NCI-H748 (cell line): ENCODE measurements at regions not wholly inside any gene's neighbourhood (a gene's known extent, or its start where the extent isn't known, plus 50 kb on each side); places are given as distances from the start of the nearest gene placed in this dataset.

Experiments used
- DNase-seq: peaks from one replicate; lab custom pipeline; 2025; ENCODE audit not compliant: unreplicated experiment; lab: John Stamatoyannopoulos, UW

DNA sequence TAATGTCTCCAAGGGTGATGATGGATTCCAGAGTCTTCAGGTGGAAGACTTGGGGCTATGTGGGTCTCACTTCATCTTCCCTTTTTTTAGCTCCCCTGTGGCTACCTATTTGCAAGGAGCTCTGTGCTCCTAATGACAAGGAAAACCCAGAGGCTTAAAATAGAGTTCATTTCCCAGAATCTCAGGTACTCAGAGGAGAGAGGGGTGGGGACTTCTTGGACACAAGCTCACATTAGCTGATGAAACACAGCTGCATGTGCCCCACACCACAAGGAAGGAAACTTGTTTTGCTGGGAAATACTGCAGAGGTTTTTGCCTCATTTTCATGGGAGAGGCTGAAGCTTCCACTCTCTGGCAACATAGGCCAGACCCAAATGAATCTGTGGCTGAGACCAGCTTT lies 138.6 kb upstream of the SLC1A4 start:
- DNase-seq: no peak

DNA sequence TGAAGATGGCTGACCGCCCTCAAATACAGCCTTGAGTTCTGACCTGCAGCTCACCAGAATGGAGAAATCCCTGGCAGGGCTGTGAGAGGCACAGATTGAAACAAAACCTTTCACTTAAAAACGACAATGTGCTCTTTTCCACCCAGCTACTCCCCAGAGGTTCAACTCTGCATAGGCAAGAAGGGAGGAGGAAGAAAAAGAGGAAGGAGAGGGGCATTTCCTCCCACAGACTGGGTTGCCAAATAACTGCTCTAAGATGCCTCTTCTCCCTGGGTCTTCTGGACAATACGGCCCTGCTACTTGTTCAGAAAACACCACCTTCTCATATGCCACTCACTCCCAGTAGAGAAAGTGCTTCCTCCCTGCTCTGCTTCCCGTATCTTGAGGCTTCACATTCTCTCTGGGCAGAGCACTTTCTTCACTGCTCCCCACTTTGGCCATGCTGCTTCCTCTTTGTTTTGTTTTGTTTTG lies 136.4 kb upstream of the SLC1A4 start:
- no peak for DNase-seq

DNA sequence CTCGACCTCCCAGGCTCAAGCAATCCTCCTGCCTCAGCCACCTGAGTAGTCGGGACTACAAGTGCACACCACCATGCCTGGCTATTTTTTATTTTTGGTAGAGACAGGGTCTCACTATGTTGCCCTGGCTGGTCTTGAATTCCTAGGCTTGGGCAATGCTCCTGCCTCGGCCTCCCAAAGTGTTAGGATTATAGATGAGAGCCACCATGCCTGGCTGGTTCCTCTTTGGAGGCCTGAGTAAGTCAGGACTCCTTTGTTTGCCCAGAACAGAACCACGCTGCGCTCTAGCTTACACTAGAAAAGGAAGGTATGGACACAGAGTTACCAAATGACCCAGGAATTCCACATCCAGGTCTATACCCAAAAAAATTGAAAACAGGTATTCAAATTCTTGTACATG lies 135.9 kb upstream of the SLC1A4 start:
- no peak for DNase-seq

DNA sequence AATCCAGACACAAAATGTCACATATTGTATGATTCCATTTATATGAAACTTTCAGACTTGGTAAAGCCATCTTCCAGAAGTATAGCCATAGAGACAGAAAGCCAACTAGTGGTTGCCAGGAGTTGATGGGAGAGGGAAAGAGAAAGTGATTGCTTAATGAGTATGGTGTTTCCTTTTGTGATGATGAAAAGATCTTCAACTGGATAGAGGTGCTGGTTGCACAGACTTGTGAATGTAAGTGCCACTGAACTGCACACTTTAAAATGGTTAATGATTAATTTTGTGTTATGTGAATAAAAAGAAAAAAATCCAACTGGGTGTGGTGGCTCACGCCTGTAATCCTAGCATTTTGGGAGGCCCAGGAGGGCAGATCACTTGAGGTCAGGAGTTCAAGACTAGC lies 135.3 kb upstream of the SLC1A4 start:
- DNase-seq: no peak

DNA sequence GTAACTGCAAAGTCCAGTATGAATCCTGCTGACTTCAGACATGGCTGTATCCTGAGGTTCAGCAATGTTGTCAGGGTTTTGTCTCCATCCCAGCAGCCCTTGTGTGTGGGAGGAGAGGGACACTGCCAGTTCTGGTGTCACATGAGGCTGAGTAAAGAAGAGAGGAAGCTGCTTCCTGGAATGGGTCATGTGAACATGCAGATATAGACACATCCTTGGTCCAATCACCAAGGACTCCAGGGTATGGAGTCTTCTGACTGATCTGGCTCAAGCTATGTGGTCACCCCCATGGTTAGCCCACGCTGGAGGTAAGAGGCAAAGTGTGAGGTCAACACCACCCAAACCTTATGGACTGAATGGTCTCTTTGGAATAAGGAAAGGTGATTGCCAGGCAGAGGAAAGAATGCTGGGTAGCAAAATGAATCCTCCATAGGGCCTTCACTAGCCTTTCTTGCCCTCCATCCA lies 134.4 kb upstream of the SLC1A4 start:
- DNase-seq: no peak

DNA sequence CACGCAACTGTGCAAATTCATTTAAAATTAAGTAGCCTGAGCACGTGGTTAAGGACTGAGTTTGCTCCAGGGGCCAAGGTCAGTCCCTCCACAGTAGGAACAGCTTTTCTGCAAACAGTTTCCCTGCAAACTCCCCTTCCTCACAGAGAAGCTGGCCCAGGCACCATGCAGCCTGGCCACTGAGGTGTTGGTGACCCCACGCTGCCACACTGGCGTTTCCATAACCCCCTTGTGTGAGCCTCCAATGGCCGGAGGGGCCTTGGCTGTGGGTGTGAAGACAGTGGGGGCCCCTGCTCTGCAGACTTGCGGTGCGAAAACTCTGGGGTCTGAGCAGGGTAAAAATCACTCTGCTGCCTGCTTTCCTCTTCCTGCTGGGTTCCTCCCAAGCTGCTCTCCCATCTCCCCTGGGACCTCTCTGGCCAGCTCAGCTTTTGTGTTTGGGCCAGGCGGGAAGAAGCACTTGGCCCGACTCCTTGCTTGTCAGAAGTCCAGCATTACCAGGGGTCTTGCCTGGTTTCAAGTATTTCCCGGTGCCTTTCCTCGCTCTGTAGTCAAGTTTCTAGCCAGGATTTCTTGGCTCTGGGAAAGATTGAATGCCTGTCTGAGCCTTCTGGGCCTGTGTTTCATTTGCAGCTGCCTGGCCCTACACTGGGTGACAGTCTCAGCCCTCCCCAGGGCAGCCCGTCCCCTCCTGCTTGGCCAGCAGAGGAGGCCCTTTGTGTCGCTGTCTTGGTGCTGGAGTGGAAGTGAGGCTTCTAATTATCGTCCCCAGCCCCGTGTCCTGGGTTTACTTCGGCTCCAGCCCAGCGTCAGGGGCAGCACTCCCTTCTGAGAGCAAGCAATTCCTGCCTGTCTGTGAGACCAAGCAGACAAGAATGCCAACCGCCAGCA lies 131.4 kb upstream of the SLC1A4 start:
- DNase-seq: no peak

DNA sequence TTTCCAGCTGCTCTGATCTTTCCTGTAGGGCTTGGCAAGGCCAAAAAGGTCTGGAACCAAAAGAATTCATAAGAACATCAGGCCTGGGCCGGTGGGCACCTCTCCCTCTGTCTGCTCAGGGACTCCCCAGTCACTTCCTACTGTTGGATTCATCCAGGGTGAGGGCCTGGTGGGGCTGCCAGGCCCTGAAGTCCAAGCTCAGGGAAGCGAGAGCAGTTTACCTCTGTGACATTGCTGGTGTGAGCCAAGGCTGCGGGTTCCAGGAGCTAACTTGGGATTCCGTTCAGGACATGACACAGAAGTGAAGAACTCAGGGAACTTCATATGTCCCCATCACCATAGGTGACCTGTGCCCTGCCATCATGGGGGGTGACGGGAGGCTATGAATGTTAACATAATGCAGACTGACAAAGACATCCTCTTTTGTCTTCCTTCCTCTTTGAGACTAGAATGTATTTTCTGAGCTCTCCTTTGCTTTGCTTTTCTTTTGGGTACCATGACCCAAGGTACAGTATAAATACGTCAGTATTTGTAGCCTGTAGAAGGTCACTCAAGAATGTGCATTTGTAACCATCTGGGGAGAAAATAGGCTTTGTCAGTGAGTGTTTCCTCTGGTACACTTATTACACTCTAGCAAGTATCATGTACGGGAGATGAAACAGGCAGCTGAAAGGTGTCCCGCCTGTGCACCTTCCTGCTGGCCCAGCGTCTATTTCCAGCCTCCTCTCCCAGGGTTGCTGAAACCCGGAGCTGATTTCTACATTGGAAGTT lies 130.5 kb upstream of the SLC1A4 start:
- no peak for DNase-seq

DNA sequence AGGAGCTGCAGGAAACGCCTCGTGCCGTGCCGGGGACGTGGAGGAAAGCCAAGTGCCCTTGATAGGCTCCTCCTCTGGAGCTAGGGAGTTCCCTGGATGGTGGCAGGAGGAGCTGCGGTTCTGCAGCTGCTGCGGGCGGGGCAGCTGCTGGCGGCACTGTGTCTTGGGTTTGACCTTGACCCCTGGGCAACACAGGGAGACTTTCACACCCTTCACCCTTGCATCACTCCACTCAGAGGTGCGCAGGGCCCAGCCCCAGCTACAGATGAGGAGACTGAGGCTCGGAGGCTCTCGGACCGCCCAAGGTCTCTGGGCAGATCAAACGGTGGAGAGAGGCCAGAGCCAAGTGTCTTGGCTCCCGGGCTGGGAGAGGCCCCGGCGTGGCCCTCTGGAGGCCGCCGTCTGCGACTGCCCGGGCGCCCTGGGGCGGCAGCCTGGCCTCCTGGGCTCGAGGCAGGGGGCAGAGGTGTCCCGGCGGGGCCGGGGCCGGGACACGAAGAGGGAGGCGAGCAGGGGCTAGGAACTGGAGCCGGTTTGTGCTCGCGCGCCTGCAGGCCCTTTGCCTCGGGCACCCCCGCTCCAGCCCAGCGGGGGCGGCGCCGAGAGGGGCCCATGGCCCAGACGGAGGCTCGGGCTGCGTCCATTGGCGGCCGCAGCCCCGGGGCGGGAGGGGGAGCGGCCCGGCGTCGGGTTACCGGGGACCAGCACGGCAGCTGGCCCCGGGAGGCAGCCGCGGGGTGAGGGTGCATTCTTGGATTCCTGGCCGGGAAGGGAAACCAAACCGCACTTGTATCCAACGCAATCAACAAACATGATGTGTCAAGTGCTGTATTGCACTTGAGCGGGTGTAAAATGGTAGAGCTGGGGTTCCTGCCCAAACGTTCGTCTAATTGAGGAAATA lies 129.6 kb upstream of the SLC1A4 start:
- peak; percentile 72 for DNase-seq

DNA sequence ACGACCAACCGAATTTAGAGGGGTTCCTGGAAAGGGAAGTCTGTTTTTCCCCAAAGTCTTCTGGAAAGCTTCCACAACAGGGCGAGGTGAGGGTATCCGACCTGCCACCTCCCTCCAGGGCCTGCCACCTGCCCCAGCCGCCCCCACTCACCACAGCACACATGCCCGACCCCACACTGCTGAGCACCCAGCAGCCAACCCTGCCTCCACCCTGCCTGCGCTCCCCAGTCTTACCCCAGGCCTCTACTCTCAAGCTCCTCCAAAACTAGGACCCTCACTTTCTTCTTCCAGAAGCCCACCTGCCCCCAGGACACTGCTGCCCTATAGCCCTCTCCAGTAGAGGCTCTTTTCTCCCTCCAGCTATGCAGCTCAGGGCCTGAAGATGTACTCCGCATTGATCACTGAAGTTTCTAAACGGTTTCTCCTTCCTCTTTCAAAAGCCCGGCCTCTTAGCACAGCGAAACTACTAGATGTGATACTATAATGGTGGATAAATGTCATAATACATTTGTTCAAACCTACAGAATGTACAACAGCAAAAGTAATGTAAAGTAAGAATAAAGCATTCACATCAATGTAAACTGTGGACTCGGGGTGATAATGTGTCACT lies 128.8 kb upstream of the SLC1A4 start:
- DNase-seq: no peak

DNA sequence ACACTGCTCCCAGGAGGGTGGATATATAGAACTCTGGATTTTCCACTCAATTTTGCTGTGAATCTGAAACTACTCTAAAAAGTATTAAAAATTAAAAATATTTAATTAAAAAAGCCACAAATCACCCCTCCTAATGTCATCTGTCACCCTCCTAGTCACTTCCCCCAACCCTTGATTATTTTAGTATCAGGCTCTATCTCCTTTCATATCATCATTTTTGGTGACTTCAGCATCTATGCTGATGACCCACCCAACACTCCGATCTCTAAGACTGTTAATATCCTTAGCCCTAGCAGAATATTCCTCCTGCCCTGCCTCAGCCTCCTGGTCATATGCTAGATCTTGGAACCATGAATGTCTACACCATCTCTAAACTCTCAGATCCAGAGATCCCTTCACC lies 128.3 kb upstream of the SLC1A4 start:
- DNase-seq: no peak

DNA sequence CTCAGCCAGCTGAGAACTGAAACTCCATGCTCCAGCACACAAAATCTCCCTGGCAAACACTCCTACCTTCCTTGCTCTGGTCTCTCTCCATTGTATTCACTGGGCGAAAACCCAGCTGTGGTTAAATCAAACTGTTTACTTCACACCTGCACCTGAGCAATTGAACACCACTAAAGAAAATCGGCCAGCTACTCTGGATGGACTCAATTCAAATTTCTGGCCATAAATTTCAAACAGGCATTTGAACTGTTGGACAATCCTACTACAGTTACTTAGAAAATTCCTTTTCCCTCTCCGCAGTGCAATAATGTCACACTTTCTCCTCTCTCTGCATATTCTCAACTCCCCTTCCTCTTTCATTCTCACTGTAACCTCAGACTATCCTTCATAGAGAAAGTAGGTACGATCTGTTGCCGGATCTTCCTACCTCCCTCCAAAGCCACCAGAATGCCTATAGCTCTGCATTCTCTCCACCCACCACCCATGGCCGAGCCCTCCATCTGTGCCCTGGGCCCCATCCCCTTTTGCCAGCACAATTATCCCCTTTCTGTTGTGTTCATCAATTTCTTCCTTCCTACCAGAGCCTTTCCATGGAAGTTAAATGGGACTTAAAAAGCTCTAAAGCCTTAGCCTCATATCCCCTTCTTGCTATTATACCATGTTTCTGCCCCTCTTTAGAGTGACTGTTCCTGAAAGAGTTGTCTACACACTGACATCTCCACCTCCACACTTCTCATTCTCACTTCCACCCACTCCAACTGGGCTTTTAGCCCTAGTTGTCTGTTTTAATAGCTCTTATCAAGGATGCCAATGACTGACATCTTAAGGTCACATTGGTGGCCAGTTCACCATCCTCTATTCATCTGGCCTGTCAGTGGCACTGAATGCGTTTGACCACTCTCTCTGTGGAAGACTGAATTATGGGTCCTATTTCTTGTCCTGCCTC lies 127.5 kb upstream of the SLC1A4 start:
- no peak for DNase-seq

DNA sequence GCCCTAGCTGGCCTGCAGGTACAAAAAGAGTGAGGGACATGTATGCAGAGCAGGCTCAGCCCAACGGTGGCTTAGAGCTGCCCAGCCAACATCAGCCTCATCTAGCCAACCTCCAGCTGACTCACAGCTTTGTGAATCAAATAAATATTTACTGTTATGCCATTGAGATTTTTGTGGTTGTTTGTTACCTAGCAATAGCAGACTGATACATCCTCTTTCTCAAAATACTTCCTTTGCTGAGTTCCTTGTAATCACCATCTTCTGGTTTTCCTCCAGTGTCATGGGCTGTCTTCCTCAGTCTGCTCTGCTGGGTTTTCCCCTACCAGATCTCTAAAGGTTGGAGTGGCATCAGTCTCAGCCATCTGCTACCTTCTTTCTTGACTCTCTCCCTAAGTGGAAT lies 126.6 kb upstream of the SLC1A4 start:
- no peak for DNase-seq

DNA sequence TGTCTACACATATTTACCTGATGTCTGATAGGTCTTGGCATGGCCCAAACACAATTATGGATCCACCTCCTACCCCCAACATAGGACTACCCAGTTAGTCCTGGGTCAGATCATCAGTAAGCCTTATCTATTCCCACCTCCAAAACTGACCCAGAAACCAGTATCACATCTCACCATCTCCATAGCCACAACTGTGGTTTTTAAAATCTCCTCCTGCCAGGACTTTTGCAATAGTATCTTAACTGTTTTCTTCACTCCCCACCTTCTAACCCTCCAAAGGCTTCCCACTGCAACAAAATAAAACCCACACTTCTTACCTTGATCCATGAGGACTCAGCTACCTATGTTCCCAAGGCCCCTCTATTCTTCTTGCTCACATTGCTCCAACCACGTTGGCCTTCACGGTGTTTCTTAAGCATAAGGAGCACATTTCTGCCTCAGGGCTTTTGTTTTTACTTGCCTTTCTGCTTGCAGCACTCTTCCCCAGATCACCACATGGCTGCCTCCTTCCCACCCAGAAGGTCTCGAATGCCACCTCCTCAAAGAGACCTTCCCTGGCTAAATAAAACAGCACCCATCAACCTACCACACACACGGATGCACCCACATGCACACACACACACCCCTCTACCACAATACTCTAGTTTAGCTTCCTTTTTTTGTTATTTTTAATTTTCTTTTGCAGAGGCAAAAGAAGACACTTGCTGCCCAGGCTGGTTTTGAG lies 125.9 kb upstream of the SLC1A4 start:
- DNase-seq: no peak

DNA sequence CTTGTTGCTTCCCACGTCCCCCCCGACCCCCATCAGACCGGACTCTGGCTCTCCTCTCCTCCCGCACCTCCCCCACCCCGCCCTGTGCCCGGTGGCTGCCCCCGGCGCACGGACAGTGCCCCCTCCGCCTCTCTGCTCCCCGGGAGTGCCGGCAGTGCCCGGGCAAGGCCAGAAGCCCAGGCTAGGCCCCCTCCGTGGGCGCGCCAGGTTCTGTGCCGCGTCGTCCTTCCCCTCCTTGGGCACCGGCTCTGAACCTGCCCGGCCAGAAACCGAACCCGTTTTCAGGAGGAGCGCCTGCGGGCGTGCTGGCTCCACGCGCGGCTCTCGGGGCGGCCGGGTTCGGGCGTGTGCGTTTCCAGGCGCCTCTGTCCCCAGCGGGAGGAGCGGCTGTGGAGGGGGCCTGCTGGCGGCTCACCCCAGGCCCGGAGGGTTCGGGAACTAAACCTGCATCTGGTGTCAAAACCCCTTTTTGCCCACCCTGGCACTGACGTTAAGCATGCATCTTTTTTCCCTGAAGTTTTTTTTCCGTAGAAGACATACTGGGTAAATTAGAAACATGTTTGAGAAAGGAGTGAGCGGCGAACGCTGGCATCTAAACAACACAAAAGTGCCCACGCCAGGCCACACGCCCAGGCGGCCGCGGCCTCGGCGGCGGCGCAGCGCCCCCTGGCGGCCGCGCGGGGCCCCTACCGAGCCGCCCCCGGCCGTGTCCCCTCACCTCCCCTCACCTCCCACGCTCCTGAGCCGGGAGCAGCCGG lies 123.9 kb upstream of the SLC1A4 start:
- DNase-seq: peak; percentile 70

DNA sequence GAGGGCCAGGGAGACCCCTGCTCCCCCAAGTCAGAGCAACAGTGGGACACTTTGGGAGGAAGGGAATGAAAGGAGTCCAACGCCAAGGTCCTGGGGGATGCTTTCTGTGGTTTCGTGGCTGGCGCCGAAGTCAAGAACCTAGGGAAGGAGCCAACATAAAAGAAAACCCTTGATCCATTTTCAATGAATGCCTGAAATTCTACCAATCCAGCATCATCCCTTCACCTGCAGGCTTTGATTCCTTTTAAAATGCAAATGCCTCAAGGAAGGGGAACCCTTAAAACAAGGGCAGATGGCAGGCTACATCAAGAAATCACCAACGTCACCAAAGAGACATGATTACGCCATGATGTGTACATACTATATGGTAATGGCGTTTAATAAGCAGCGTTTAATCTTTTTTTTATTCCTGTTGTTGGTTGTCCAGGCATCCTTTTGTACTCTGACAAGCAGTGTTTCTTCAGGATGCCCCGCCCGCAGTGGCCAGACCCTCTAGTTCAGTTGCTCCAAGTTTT lies 123.3 kb upstream of the SLC1A4 start:
- no peak for DNase-seq

DNA sequence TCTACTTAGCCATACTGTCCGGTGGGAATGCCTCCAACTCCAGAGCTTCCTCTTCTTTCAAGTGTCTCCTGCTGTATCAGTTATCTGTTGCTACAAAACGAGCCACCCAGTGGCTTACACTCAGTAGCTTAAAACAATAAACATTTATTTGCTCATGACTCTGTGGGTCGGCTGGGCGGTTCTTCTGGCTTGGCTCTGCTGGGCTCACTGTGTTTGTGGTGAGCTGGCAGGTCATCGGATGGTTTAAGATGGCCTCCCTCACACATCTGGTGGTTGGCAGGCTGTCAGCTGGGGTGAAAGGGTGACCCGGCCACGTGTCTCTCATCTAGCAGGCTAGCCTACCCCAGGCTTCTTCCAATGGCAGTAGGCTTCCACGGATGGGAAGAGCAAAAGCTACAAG lies 122.4 kb upstream of the SLC1A4 start:
- DNase-seq: no peak

DNA sequence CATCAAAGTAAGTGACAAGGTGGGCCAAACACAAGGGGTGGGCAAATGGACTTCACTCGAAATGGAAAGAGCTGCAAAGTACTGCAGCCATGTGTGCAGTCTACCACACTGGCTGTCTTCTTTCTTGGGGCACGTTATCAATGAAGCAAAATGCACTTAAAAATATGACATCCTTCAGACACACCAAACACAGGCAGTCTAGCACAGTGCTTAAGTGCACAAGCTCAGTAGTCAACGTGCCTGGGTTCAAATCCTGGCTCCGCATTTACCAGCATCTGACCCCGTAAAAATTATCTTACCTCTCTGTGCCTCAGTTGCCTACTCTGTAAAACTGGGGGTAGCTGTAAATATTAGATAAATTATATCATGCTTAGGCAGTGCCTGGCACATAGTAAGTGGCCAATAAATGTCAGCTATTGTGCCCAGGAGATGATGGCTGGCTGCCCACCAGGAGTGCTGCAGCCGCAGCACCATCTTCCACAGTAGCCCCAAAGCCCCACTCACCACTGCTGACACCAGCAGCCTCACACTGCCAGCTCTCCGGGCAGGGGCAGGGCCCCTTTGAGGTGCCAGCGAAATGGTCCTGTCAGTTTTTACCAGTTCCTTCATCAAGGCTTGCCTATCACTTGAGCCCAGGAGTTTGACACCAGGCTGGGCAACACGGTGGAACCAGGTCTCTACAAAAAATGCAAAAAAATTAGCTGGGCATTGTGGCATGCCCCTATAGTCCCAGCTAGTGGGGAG lies 121.8 kb upstream of the SLC1A4 start:
- no peak for DNase-seq
